Islet of Langerhans (tissue), 1 donor: ENCODE measurements at regions not wholly inside any gene's neighbourhood (a gene's known extent, or its start where the extent isn't known, plus 50 kb on each side); places are given as distances from the start of the nearest gene placed in this dataset.

ENCODE experiments used
- FAIRE-seq: peaks from one replicate; lab custom pipeline; 2011; peaks lifted over from hg19 to GRCh38; lab: Jason Lieb, UNC

DNA sequence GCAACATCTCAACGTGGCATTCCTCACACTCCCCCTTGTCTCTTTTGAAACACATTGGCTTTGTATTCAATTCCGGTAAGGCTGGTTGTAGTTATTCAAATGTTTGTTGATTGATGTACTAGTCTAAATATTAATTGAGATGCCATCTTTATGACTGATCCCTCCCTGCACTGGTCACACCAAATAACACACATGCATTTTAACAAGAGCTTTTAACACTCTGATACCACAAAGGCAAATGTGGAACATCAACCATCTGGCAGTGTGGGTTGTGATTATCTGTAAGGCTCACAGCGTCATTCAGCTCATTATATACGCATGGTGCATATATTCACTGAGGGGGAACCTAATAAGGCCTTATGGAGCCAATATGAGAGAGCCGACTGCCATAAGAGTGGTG is 305.0 kb downstream of the TENT4A start:
- no peak for FAIRE-seq

DNA sequence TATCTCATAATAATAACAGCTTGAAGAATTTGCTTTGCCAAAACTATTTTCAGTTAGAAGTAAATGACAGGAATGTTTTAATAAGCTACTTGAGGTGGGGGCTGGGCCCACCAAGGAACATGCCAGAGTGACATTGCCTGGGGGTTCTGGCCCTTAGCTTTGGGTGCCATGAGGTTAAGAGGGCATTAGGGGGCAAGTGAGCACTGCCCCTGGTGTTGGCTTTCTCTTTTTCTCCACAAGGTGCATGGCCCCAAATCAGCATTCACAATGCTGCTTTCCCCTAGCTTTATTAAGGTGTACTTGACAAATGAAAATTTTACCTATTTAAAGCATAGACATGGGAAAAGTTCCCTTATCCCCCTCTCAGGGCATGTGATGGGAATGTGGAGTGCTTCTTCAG is 305.4 kb downstream of the TENT4A start:
- FAIRE-seq: no peak

DNA sequence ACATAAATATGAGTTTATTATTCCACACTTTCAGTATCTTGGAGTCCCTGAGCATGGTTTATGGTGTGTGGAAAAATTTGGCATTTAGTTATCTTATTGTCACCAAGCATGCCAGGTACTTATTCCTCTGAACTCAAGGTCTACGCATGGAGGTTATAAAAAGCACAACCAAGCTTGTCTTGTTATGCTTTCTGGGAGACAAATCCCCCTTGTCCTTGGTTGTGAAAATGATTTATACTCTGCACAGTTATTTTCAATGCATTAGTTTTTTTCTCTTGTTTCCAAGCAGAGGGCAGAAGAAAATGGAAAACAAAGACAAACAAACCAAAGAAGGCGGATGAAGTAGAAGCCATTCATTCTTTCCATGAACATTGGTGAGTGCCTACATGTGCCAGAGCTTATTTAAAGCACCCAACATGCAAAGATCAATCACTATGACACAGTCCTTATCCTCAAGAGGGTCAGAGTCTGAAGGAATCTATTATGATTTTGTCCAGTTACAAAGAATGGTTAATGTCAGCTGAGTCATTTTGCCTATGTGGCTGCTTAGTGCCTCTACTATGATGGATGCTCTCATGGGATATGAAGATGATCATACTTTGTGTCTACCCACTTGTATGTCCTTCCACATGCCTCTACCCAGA is 323.1 kb downstream of the TENT4A start:
- FAIRE-seq: no peak

DNA sequence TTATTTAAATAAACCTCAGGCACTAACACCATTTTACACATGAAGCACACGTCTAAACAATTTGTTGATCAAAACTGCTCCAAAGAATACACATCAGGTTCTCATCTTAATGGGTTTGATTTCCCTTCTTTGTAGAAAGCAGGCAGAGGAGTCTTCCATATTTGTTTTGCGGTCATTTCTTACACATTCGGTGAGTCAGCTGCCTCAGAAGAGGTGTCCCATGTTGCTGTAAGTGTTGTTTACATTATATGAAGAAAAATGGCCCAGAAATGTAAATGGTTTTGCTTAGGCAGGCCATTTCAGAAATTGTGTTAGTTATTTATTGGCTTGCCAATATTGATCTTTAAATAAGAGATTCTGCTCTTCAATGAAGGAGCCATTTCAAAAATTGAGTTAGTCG is 325.8 kb downstream of the TENT4A start:
- no peak for FAIRE-seq

DNA sequence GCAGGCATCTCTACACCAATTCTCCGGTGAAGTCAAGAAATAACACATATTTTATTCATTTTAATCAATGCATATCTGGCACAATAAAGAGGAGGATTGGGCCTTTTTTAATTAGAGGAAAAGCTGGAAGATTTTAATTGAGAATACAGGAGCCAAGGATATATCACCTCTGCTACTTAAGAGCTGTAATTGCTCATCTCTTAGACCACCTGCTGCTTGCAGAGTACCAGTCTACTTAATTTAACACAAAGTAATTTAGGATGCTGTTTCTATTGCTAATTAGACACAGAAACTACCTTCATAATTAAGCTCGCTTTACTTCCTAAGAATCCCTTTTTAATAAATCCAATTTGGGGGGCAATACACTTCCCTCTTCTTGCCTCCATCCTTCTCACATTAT is 326.9 kb downstream of the TENT4A start:
- no peak for FAIRE-seq

DNA sequence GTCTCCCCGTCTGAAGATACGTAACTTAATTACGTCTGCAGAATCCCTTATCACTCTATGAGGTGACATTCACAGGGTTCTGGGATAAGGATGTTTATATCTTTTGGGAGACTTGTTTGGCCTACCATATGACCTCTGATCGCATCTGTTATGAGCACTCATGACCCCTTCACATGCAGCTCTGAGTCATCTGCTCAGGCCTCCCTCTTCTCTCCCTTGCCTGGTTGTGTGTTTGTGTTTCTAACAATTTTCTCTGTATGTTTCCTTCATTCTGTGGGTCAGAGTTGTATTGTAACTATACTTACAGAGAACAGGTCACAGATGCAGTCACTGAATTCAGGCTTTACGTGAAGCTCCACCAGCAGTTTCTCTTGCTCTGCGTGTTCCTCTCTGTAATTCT is 330.6 kb downstream of the TENT4A start:
- FAIRE-seq: no peak

DNA sequence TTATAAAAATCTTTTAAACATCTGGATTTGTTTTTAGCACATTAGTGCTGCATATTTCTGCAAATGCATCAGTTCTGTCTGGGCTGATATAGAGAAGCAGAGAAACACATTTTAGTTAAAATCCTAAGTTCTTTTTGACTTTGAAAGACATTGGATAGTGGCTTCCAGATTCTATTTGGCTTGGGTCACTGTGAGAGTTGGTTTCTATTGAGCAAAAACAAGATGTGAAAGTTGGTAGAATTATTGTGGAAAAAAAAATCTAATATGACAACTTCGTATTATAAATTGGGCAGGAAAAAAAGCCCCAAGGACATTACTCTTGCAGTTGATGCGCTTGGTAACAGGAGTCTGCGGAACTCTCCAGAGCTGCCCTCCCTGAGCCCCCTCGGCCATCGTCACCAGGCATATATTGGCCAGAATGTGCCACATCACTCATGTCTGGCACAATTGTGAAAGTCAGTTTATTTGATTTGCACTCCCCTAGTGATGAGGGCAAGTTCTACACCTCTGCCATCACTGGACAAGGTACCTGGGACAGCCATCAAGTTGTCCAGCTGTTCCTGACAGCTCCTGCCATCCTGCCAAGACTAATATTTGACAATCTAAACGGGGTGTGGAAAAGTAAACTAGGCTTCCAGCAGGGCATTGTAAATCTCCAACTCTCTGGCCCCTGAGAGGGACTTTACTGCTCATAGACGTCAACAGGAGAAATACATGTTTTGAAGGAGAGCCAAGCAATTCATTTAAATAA is 334.5 kb downstream of the TENT4A start:
- FAIRE-seq: peak; percentile 33

DNA sequence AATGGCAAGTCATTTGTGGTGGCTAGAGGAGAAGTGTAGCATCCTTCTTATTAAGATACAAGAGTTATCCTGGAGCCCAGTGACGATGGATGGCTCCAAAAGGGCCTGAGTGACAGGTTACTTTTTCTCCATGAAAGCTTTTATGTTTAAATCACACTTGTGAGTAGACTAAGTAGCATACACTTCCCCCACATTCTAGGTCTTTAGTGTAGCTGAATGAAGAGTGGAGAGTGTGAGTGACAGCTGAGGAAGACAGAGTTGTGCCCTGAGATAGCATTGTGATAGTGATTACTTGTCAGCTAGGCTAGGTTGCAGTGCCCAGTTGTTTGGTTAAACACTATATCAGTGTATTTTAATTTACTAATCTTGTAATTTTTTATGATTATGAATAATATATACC is 337.8 kb downstream of the TENT4A start:
- FAIRE-seq: no peak

DNA sequence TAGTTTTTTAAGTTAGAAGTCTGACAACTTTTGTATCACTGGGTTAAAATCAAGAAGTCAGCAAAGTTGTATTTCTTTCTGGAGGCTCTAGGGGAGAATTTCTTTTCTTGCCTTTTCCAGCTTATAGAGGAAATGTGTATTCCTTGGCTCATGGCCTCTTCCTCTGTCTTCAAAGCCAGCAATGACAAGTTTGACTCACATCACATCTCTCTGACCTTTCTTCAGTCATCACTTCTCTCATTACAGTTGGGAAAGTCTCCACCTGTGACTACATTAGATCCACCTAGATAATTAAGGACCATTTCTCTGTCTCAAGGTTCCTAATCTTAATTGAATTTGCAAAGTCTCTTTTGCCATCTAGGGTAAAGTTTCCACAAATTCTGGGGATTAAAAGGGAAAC is 339.9 kb downstream of the TENT4A start:
- FAIRE-seq: no peak

DNA sequence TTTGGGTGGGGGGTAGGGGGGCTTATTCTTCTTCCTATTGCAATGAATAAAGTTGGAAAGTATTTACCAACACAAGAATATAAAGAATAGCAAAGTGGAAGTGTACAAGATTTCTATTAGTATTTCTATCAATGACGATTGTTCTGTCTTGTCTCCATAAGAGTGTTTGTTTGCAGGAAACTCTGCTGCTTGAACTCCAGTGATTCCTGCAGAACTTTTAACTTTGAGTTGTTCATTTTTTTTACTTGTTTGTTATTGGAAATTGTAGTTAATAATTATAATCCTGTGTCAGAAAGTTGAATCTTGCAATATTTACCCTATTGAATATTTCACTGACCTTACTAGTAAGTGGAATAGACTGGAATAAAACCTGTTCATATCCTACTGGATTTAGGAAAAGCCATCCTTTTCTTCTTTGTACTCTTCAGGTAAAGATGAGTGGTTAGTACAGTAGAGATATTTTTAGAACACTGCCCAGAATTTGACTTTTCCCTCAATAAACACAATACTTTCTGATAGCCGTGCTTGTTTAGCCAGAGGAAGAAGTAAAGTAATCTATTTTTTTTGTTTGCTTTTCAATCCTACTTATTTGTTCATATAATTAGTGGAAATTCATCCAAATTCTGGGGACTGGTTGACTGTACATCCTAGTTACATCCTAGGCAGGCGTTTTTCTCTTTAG is 340.4 kb downstream of the TENT4A start:
- FAIRE-seq: no peak

DNA sequence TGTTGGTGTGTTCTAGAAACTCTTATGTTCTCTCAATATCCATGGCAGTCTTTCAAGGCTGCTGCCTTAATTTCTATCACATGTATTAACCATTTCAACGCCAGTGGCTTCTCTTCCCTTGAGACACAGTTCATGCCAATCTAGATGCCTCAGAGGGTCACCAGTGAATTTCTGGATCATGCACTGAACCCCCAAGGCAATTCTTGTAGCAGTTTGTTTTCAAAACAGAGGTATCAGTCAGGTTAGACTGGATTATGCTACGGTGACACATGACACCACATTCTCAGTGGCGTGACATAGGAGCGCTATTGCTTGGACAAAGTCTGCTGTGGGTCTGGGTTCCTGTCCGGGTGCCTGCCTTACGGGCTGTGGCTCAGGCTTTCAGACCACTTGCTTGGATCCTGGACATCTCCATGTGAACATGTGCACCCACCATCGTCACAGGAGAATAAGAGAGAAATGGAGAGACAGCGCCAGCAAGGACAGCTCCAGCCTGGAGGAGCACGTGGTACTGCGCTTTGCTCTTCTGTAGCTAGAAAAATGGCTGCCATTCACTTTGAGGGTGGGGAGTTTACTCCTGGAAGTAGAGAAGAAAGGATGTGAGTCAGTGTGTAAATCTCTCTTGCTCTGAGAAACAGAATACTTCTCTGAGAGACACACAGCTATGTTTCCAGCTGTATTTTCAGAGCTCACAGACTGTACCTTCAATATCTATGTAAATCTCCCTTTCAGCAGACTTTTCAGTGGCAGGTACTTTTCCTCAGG is 329.3 kb upstream of the ADCY2 start:
- FAIRE-seq: no peak

DNA sequence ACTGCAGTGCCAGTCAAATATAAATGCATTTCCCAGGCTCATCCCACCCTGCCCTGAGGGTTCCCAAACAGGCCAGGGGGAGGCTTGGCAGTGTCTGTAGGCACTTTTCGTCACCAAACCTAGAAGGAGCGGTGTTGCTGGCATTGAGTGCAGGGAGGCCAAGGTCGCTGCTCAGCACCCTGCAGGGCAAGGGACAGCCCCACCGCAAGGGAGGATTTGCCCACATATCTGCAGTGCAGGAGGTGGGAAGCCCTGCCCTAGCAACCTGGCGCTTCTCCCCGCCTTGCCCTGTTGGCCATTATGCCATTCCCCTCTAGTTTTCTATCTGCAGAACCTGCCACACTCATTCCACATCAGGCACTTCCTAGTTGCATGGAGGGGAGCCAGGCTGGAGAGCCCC is 327.8 kb upstream of the ADCY2 start:
- FAIRE-seq: no peak

DNA sequence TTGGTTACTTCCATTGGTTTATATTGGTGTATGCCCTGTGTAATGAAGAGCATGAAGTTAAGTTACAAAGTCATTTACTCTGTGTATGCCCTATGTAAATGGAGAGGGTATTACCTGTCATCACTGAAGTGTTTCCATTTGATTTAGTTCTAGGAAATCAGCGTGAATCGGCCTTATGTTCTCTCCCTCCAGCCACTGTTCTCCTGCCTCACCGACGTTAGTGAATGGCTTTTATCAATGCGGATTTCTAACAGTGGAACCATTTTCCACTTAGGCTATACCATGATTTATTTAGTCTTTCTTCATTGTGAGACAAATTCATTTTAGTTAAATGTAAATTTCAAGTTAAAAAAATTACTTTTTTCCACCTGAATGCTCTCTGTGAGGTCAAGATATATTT is 327.0 kb upstream of the ADCY2 start:
- no peak for FAIRE-seq

DNA sequence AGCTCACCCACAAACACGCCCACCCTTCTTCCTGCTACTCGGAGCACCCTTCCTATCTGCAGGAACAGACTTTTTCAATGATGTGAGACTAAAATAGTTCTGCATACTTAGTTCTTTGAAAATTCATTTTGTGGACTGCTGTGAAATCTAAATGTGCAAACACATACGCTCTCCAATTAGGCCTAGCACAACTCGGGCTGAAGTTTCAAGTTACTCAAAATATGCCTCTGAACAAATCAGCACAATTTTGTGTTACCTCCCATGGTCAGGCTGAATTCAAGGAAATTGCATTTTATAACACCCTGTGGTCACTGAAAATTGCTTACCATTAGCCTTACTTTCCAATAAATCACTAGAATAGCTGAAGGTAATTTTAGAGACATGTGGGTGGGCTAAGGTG is 323.8 kb upstream of the ADCY2 start:
- no peak for FAIRE-seq

DNA sequence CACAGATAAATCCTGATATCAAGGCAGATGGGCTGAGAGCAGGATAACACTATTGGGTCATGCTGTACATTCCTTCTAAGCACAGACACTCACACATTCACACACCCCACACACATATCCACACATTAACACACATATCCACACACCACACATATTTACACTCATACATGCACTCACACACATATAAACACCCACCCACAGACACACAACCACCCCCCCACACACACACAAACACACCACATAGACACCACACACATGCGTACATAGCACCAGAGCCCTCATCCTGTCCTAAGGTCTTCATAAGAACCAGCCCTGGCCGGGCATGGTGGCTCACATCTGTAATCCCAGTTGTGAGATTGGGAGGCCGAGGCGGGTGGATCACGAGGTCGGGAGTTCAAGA is 322.3 kb upstream of the ADCY2 start:
- no peak for FAIRE-seq

DNA sequence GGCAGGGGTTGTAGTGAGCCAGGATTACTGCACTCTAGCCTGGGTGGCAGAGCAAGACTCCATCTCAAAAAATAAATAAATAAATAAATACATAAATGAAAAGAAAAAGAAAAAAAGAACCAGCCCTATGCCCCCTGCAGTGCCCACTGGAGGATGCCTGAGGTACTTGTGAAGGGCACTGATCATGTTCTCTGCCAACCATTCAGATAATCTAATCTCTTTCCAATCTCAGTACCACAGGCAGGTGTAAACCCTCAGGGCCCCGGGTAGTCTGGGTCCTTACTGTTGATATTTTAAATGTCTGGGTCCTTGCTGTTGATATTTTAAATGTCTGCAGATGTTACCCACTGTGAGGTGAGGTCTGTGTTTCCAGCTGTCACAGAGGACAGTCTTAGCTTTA is 321.8 kb upstream of the ADCY2 start:
- no peak for FAIRE-seq

DNA sequence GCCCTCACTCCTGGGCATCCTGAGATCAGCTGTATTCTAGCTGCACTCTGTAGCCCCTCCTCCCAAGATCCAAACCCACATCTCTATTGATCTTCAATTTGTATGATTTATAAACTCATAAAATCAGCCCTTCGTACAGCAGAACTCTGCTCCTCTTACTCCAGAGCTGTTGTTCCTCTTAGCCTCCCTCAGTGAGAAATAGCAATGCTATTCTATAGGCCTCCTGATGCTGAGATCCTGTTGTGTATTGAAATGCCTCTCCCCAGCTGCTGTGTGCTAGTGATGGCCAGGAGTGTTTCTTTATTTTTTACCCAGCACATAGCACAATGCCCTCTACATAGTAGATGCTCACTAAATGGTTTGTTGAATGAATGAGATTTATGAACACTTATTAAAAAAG is 320.5 kb upstream of the ADCY2 start:
- no peak for FAIRE-seq

DNA sequence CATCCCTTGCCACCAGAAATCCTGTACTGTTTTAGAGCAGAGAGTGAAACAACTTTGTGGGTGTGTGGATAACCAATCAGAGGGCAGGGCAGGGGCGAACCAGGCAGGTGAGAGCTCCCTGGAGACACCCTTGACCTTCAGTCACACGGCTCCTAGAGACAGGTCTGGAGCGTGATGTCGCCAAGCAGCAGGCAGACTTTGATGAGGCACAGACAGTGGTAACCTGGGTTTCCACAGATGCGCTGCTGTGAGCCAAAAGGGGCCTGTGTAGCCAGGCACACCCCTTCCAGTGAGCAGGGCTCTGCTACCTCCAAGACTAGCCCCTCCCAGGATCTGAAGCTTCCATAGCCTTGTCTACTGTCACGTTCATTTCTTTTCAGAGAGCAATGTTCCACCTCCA is 317.8 kb upstream of the ADCY2 start:
- peak; percentile 81 for FAIRE-seq

DNA sequence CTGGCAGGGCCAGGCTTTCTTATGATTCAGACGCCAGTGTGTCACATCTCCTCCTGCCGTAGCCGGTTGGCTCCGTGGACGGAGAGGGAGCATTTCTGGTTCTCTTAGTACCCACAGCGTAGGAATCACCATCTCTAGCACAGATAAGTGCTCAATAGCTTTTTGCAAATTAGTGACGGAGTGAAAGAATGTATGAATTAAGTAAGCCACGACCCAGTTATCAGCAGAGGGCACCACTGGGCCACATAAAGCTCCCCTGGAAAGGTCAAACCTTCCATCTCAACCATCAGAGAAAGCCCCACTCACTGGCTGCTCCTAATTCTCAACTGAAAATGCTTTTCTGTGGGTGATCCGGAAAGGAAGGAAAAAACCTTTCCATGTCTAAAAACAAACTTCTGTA is 317.0 kb upstream of the ADCY2 start:
- FAIRE-seq: peak; percentile 66

DNA sequence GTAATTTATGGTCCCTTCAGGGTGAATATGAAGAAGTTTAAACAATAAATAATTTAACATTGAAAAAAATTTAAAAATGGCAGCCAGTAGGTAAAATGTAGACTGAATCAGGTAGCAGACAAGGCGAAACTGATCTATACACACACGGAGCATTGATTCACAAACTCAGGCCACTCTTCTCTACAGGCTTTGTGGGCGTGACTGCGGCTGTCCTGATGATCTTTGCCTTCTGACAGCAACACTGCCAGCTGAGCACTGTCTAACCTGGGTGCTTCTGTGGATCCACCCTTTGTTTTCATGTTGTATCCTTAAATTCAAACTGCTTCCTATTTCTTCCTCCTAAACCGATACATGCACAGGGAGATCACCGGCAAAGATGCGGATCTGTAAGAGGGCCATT is 315.4 kb upstream of the ADCY2 start:
- no peak for FAIRE-seq

DNA sequence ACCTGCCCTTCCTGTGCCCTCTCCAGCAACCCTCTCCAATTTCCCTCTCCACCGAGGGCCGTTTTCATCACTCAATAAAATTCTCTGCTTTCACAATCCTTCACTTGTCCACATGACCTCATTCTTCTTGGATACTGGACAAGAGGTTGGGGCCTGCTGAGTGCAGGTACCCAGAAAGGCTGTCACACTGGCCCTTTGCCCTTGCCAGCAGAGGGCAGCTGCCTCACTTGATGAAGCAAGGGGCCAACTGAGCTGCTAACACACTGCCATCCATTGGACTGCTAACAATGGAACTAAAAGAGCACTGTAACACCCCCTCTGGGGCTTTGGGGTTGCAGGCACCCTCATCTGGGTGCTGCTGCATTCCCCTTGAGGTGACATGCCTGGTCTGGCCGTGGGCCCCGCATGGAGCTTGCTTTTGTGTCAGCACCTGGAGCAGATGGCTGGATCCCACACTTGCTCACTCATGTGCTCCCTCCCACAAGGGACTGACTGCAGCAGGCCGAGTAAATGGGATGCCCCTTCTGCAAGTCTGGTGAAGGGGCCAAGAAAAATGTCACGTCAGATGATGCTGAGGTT is 308.1 kb upstream of the ADCY2 start:
- FAIRE-seq: no peak

DNA sequence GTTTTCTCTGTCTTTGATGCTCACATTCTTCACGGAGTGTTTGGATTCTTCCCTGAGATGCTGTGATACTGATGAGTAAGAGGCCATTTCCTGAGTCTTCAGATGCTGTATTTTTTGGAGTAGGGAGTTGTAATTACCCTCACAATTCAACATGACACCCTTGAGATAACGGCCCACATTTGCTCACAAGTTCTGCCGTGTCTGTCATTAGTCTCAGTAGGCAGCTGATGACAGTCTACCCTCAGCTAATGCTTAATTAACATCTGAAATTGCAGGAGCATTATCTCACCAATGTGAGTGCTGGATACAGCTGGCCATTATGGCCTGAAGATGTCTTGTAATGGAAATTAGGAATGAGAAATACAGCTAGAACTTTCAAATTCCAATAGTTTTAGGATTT is 307.1 kb upstream of the ADCY2 start:
- no peak for FAIRE-seq

DNA sequence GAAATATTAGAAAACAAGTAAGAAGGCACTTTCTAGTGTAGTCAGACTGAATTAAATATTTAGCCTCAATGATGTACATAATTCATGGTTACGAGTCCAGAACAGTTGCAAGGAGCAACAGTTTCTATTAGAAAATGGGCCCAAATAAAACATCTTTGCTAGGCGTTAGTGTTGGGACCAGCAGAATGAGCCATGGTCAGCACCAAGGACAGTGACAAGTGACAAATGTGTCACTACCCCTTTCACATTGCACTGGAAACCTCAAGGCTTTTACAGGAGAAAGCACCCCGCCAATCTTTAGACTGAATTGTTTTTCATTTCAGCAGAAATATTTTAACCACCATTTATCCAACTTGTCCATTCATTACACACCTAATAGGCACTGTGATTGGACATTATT is 301.3 kb upstream of the ADCY2 start:
- no peak for FAIRE-seq
